AML-193 (cell line): ENCODE measurements at regions not wholly inside any gene's neighbourhood (a gene's known extent, or its start where the extent isn't known, plus 50 kb on each side); places are given as distances from the start of the nearest gene placed in this dataset.
"Not testable (repeated sequence)": the region's sequence is repeated elsewhere in the genome, so short reads cannot be mapped to it uniquely, and the experiment has no call there.

Source experiments
- DNase-seq, 2 experiments: peaks; one replicate each; lab custom pipeline; 2025; lab: John Stamatoyannopoulos, UW

- DNase-seq: no peak
Measured at GRCh38 chr3:98644168-98644567, 50.8 kb upstream of the CPOX start.

GRCh38 chr3:98645039-98645438 lies 51.6 kb upstream of the CPOX start:
- DNase-seq: no peak

- DNase-seq: no peak
Measured at GRCh38 chr3:98646680-98647079, 53.3 kb upstream of the CPOX start.

- no peak for DNase-seq
Measured at GRCh38 chr3:98647197-98647596, 53.8 kb upstream of the CPOX start.

GRCh38 chr3:98650971-98651779 lies 57.8 kb upstream of the CPOX start:
- DNase-seq: no peak

- no peak for DNase-seq
Measured at GRCh38 chr3:98651780-98652077, 58.3 kb upstream of the CPOX start.

- DNase-seq: no peak
Measured at GRCh38 chr3:98655666-98656065, 62.3 kb upstream of the CPOX start.

- DNase-seq: no peak
Measured at GRCh38 chr3:98657457-98657856, 64.0 kb upstream of the CPOX start.

- DNase-seq: no peak
Measured at GRCh38 chr3:98662699-98663098, 69.3 kb upstream of the CPOX start.

GRCh38 chr3:98670020-98670419 lies 76.6 kb upstream of the CPOX start:
- DNase-seq: no peak

GRCh38 chr3:98679986-98680385 lies 83.2 kb upstream of the ST3GAL6 start:
- no peak for DNase-seq

- no peak for DNase-seq
Measured at GRCh38 chr3:98680723-98681122, 82.4 kb upstream of the ST3GAL6 start.

- no peak for DNase-seq
Measured at GRCh38 chr3:98681486-98681885, 81.7 kb upstream of the ST3GAL6 start.

- not testable (repeated sequence) for DNase-seq
Measured at GRCh38 chr3:98682391-98682790, 80.7 kb upstream of the ST3GAL6 start.

GRCh38 chr3:98688363-98688762 lies 74.8 kb upstream of the ST3GAL6 start:
- no peak for DNase-seq

- DNase-seq: no peak
Measured at GRCh38 chr3:98690876-98691275, 72.3 kb upstream of the ST3GAL6 start.

- DNase-seq: no peak
Measured at GRCh38 chr3:98691897-98692296, 71.2 kb upstream of the ST3GAL6 start.

- DNase-seq: peak; percentile 76 to 79
Measured at GRCh38 chr3:98692787-98693473, 70.2 kb upstream of the ST3GAL6 start.

GRCh38 chr3:98695796-98696195 lies 67.3 kb upstream of the ST3GAL6 start:
- DNase-seq: no peak

- DNase-seq: not testable (repeated sequence)
Measured at GRCh38 chr3:98696296-98696695, 66.8 kb upstream of the ST3GAL6 start.

- DNase-seq: no peak
Measured at GRCh38 chr3:98697225-98697624, 65.9 kb upstream of the ST3GAL6 start.

GRCh38 chr3:98699132-98699531 lies 64.0 kb upstream of the ST3GAL6 start:
- no peak for DNase-seq

- no peak for DNase-seq
Measured at GRCh38 chr3:98701071-98701675, 62.0 kb upstream of the ST3GAL6 start.
